Epithelial cell of esophagus (primary cell): ENCODE measurements at regions not wholly inside any gene's neighbourhood (a gene's known extent, or its start where the extent isn't known, plus 50 kb on each side); places are given as distances from the start of the nearest gene placed in this dataset.
"Not testable (repeated sequence)": the region's sequence is repeated elsewhere in the genome, so short reads cannot be mapped to it uniquely, and the experiment has no call there.

Experiments used
- DNase-seq: peaks from one replicate; pipeline ENCODE4 v3.0.0; 2010; ENCODE audit warnings: low read depth
- H3K4me3 ChIP-seq: 2 replicates; pipeline ENCODE4 v1.5.1; 2011; ENCODE audit warnings: mild to moderate bottlenecking, low read length, control low read depth
- CTCF ChIP-seq: IDR thresholded peaks from 2 replicates; pipeline ENCODE4 v1.5.1; 2011; ENCODE audit warnings: low read depth, mild to moderate bottlenecking, low read length, control low read depth, inconsistent platforms; ENCODE audit not compliant: insufficient read depth; ENCODE audit errors: missing control alignments

- DNase-seq, result no peak
- TF ChIP-seq CTCF, result no peak
- H3K4me3 ChIP-seq, result no peak overlapping the region
Observed at GRCh38 chr13:76829572-76830327, 56.5 kb downstream of the KCTD12 start.

- no peak for TF ChIP-seq CTCF
- no peak overlapping the region for H3K4me3 ChIP-seq
- DNase-seq, result peak; percentile 59
Observed at GRCh38 chr13:76828316-76828741, 57.9 kb downstream of the KCTD12 start.

- no peak for DNase-seq
- H3K4me3 ChIP-seq, result no peak overlapping the region
- TF ChIP-seq CTCF, result no peak
Observed at GRCh38 chr13:76826527-76826926, 59.7 kb downstream of the KCTD12 start.

- H3K4me3 ChIP-seq, result no peak overlapping the region
- TF ChIP-seq CTCF, result no peak
- no peak for DNase-seq
Observed at GRCh38 chr13:76825430-76825829, 60.8 kb downstream of the KCTD12 start.

GRCh38 chr13:76823969-76824368, 62.2 kb downstream of the KCTD12 start:
- no peak for TF ChIP-seq CTCF
- no peak for DNase-seq

GRCh38 chr13:76822698-76823267, 63.4 kb downstream of the KCTD12 start:
- H3K4me3 ChIP-seq, result no peak overlapping the region
- peak; percentile 44 for TF ChIP-seq CTCF
- DNase-seq, result peak; percentile 61

More at GRCh38 chr13:76823969-76824368, 62.2 kb downstream of the KCTD12 start:
- H3K4me3 ChIP-seq, result no peak overlapping the region

- H3K4me3 ChIP-seq, DNase-seq: not testable (repeated sequence)
Observed at GRCh38 chr13:76821222-76821621, 65.0 kb downstream of the KCTD12 start.
